ENCODE measurements at regions not wholly inside any gene's neighbourhood (a gene's known extent, or its start where the extent isn't known, plus 50 kb on each side); places are given as distances from the start of the nearest gene placed in this dataset.

- DNase-seq (ENCODE audit: low spot score) = no peak
These were observed 307.3 kb upstream of the ZNF32 start for GRCh38 chr10:43955978-43956377.

- DNase-seq (ENCODE audit: low spot score) = no peak
These were observed 306.4 kb upstream of the ZNF32 start for GRCh38 chr10:43955002-43955596.

GRCh38 chr10:43953672-43954071 is 305.0 kb upstream of the ZNF32 start:
- no peak for DNase-seq (ENCODE audit: low spot score)

GRCh38 chr10:43952760-43953159 is 304.1 kb upstream of the ZNF32 start:
- no peak for DNase-seq (ENCODE audit: low spot score)

- DNase-seq (ENCODE audit: low spot score) = no peak
These were observed 300.7 kb upstream of the ZNF32 start for GRCh38 chr10:43949351-43949750.

GRCh38 chr10:43946445-43946844 is 297.8 kb upstream of the ZNF32 start:
- no peak for DNase-seq (ENCODE audit: low spot score)

- no peak for DNase-seq (ENCODE audit: low spot score)
These were observed 297.2 kb upstream of the ZNF32 start for GRCh38 chr10:43945908-43946307.

GRCh38 chr10:43945094-43945730 is 296.5 kb upstream of the ZNF32 start:
- no peak for DNase-seq (ENCODE audit: low spot score)

GRCh38 chr10:43944381-43945093 is 295.9 kb upstream of the ZNF32 start:
- no peak for DNase-seq (ENCODE audit: low spot score)

- no peak for DNase-seq (ENCODE audit: low spot score)
These were observed 295.2 kb upstream of the ZNF32 start for GRCh38 chr10:43943818-43944360.

GRCh38 chr10:43943119-43943817 is 294.6 kb upstream of the ZNF32 start:
- no peak for DNase-seq (ENCODE audit: low spot score)

GRCh38 chr10:43942096-43942850 is 293.6 kb upstream of the ZNF32 start:
- DNase-seq (ENCODE audit: low spot score) = no peak

- DNase-seq (ENCODE audit: low spot score) = no peak
These were observed 292.5 kb upstream of the ZNF32 start for GRCh38 chr10:43940898-43941837.

- peak; percentile 31 for DNase-seq (ENCODE audit: low spot score)
These were observed 291.5 kb upstream of the ZNF32 start for GRCh38 chr10:43939939-43940820.

- DNase-seq (ENCODE audit: low spot score) = no peak
These were observed 290.8 kb upstream of the ZNF32 start for GRCh38 chr10:43939389-43939938.

GRCh38 chr10:43938810-43939209 is 290.1 kb upstream of the ZNF32 start:
- no peak for DNase-seq (ENCODE audit: low spot score)

- peak; percentile 79 for DNase-seq (ENCODE audit: low spot score)
These were observed 282.7 kb upstream of the ZNF32 start for GRCh38 chr10:43931308-43931930.

GRCh38 chr10:43930777-43931176 is 282.1 kb upstream of the ZNF32 start:
- DNase-seq (ENCODE audit: low spot score) = no peak

GRCh38 chr10:43930243-43930642 is 281.6 kb upstream of the ZNF32 start:
- DNase-seq (ENCODE audit: low spot score) = no peak

Measured in AG08395 (cell line).